ENCODE measurements at regions not wholly inside any gene's neighbourhood (a gene's known extent, or its start where the extent isn't known, plus 50 kb on each side); places are given as distances from the start of the nearest gene placed in this dataset.

- CTCF ChIA-PET: no interaction called here
- Histone ChIP-seq H3K4me3 (ENCODE audit: low read depth, low read length, poor library complexity, severe bottlenecking) (no peak overlapping the region), H3K9me3 (ENCODE audit: low read depth, low read length, poor library complexity, severe bottlenecking) (no peaks in the 10 kb centered on the region), H3K4me1 (ENCODE audit: insufficient read depth, low read length, poor library complexity, severe bottlenecking) (peaks cover 10% of the 10 kb centered on the region), H3K27ac (ENCODE audit: low read depth, low read length, poor library complexity, severe bottlenecking) (no peak overlapping the region), H3K27me3 (replicated peaks; ENCODE audit: insufficient read depth, low read depth, low read length, poor library complexity) (peaks cover 65% of the 10 kb centered on the region), H3K36me3 (ENCODE audit: insufficient read depth, low read length, poor library complexity, severe bottlenecking) (no peaks in the 10 kb centered on the region)
- intact Hi-C loops (cut with micrococcal nuclease; ENCODE audit: unreplicated experiment): no loop called here
- TF ChIP-seq EZH2 (IDR thresholded peaks at IDR 0.05; ENCODE audit: borderline replicate concordance, low read depth, low read length, poor library complexity, severe bottlenecking) (no peak), CTCF (conservative IDR thresholded peaks at IDR 0.05; ENCODE audit: low read depth, low read length) (no peak)
- no peak for DNase-seq (ENCODE audit: low spot score)
- POLR2A ChIA-PET (ENCODE audit: low non-redundant PET): no interaction called here
- no TSS peak for BruUV-seq (replicated peaks)
Measured at GRCh38 chr13:78198419-78198818, 279.8 kb upstream of the EDNRB start.

DNA sequence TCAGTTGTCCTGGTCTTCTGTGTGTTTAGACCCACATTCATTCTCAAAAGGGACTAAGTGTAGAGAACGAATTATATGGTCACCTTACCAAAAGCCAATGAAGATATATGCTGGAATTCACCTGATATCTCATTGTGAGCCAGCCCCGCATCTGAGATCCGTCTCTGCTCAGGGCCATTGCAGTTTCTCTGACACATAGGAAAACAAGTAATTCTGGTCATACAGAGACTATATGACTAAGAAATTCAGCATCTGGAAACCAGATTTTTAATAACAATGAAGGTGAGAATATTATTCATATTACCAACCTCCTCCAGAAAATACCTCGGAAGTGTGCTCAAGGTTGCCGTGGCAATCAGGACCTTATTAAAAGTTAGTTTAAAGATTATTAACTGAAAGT lies 278.6 kb upstream of the EDNRB start:
- CTCF ChIA-PET: no interaction called here
- no peak for DNase-seq (ENCODE audit: low spot score)
- H3K4me3 ChIP-seq (ENCODE audit: low read depth, low read length, poor library complexity, severe bottlenecking): no peak overlapping the region
- peaks cover 10% of the 10 kb centered on the region for H3K4me1 ChIP-seq (ENCODE audit: insufficient read depth, low read length, poor library complexity, severe bottlenecking)
- H3K9me3 ChIP-seq (ENCODE audit: low read depth, low read length, poor library complexity, severe bottlenecking): no peaks in the 10 kb centered on the region
- POLR2A ChIA-PET (ENCODE audit: low non-redundant PET): no interaction called here
- no peaks in the 10 kb centered on the region for H3K36me3 ChIP-seq (ENCODE audit: insufficient read depth, low read length, poor library complexity, severe bottlenecking)
- H3K27ac ChIP-seq (ENCODE audit: low read depth, low read length, poor library complexity, severe bottlenecking): no peak overlapping the region
- intact Hi-C loops (cut with micrococcal nuclease; ENCODE audit: unreplicated experiment): no loop called here
- no TSS peak for BruUV-seq (replicated peaks)
- TF ChIP-seq EZH2 (IDR thresholded peaks at IDR 0.05; ENCODE audit: borderline replicate concordance, low read depth, low read length, poor library complexity, severe bottlenecking) (no peak), CTCF (conservative IDR thresholded peaks at IDR 0.05; ENCODE audit: low read depth, low read length) (no peak)
- peaks cover 65% of the 10 kb centered on the region for H3K27me3 ChIP-seq (replicated peaks; ENCODE audit: insufficient read depth, low read depth, low read length, poor library complexity)

DNA sequence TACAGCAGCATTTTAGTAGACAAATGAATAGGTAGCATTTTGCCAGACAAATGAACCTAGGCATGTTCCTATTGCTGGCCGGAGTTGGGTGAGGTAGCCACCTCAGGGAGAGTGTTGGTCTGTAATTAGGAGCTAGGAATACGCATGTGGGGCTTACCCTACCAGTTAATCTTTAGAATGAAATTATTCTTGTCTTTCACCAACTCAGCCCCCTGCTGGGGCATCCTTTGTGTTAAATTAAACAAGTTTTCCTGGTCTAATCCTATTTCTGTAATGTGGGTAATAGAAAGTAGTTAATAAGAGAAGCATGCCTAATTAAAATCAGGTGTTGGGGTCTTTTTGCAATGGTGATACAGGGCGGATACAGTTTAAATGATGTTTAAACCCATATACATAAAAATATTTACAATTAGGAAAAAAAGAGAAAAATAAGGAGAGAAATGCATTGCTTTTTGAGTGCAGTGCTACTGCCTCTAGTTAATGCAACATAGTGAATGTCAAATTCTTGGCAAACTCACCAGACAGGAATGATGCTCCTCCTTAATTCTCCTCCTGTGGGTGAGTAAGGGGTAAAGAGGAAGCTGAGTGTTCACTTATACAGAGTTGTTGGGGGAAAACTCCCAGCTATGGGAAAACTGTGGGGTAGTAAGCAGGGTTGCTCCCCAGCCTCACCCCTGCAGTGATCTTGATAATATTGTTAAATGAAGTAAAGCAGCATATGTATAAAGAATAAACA lies 276.4 kb upstream of the EDNRB start:
- Histone ChIP-seq H3K36me3 (ENCODE audit: insufficient read depth, low read length, poor library complexity, severe bottlenecking) (no peaks in the 10 kb centered on the region), H3K9me3 (ENCODE audit: low read depth, low read length, poor library complexity, severe bottlenecking) (no peaks in the 10 kb centered on the region), H3K4me1 (ENCODE audit: insufficient read depth, low read length, poor library complexity, severe bottlenecking) (peaks cover 14% of the 10 kb centered on the region), H3K27me3 (replicated peaks; ENCODE audit: insufficient read depth, low read depth, low read length, poor library complexity) (peaks cover 66% of the 10 kb centered on the region), H3K4me3 (ENCODE audit: low read depth, low read length, poor library complexity, severe bottlenecking) (no peak overlapping the region), H3K27ac (ENCODE audit: low read depth, low read length, poor library complexity, severe bottlenecking) (no peak overlapping the region)
- ChIA-PET CTCF (no interaction called here), POLR2A (ENCODE audit: low non-redundant PET) (no interaction called here)
- peak; percentile 71 for DNase-seq (ENCODE audit: low spot score)
- intact Hi-C loops (cut with micrococcal nuclease; ENCODE audit: unreplicated experiment): no loop called here
- no TSS peak for BruUV-seq (replicated peaks)
- TF ChIP-seq EZH2 (IDR thresholded peaks at IDR 0.05; ENCODE audit: borderline replicate concordance, low read depth, low read length, poor library complexity, severe bottlenecking): no peak

GRCh38 chr13:78193846-78194245 lies 275.2 kb upstream of the EDNRB start:
- Histone ChIP-seq H3K9me3 (ENCODE audit: low read depth, low read length, poor library complexity, severe bottlenecking) (no peaks in the 10 kb centered on the region), H3K36me3 (ENCODE audit: insufficient read depth, low read length, poor library complexity, severe bottlenecking) (no peaks in the 10 kb centered on the region), H3K4me1 (ENCODE audit: insufficient read depth, low read length, poor library complexity, severe bottlenecking) (peaks cover 14% of the 10 kb centered on the region), H3K4me3 (ENCODE audit: low read depth, low read length, poor library complexity, severe bottlenecking) (no peak overlapping the region), H3K27me3 (replicated peaks; ENCODE audit: insufficient read depth, low read depth, low read length, poor library complexity) (peaks cover 71% of the 10 kb centered on the region), H3K27ac (ENCODE audit: low read depth, low read length, poor library complexity, severe bottlenecking) (no peak overlapping the region)
- TF ChIP-seq CTCF (conservative IDR thresholded peaks at IDR 0.05; ENCODE audit: low read depth, low read length) (no peak), EZH2 (IDR thresholded peaks at IDR 0.05; ENCODE audit: borderline replicate concordance, low read depth, low read length, poor library complexity, severe bottlenecking) (no peak)
- intact Hi-C loops (cut with micrococcal nuclease; ENCODE audit: unreplicated experiment): no loop called here
- no peak for DNase-seq (ENCODE audit: low spot score)
- ChIA-PET CTCF (no interaction called here), POLR2A (ENCODE audit: low non-redundant PET) (no interaction called here)
- BruUV-seq (replicated peaks): no TSS peak
